NCI-H187 treated with DMSO at 0.1 percent for 48 hours (cell line): ENCODE measurements at regions not wholly inside any gene's neighbourhood (a gene's known extent, or its start where the extent isn't known, plus 50 kb on each side); places are given as distances from the start of the nearest gene placed in this dataset.

Source experiments
- DNase-seq: peaks from one replicate; lab custom pipeline; 2025; lab: John Stamatoyannopoulos, UW

DNA sequence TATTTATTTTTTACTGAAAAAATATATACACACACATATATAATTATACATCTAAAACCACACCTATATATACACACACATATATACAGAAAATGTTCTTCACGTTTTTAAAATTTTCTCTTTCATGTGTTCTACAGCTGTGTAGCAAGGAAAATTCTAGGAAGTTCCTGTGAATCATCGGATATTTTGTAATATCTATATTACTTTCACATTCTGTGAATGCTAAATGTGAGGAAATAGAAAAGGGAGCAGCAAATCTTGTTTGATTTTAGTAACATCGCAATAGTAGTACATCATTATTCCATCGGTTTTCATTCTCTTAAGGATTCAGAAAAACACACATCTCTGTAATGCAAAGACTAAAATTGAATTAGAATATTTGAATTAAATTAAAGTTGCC, 836.8 kb upstream of the NECTIN3 start:
- DNase-seq: no peak

DNA sequence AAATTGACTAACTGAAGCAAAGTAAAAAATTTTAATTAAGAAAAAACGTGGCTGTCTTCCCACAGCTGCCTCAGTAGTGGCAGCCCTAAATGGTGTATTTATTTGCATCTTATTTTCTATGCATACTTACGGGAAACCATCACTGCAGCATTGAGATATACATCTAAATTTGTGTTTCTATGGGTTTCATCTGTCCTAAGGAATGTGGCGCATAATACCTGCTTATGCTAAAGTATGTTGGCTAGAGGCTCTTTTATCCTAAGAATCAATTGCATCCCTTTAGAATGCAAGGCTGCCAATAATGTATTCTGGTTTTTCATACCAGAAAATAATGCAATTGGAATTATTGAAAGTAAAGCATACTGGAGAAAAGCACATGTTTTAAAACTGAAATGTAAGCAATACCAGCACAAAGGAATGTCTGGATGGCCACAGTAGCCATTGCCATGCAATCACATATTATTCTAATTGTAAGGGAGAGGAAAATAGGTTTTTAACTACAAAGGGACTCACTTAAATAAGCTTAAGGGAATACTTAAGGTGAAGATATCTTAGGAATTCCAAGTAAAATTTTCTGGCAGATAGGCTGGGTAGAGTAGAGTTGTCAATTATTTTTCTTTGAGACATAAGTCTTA, 834.5 kb upstream of the NECTIN3 start:
- no peak for DNase-seq

DNA sequence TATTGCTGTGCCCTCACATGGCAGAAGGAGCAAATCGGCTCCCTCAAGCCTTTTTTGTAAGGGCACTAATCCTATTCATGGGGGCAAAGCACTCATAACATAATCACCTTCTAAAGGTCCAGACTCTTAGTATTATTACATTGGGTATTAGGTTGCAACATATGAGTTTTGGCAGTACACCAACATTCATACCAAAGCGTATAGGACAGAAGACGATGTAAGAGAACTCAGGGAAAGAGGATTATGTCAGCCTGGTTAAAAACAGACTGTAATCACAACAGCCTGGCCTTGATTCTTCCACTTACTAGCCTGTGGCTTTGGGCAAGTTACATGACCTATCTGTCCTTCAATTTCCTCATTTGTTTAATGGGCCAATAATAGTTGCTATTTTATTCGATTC, 828.5 kb upstream of the NECTIN3 start:
- DNase-seq: no peak

DNA sequence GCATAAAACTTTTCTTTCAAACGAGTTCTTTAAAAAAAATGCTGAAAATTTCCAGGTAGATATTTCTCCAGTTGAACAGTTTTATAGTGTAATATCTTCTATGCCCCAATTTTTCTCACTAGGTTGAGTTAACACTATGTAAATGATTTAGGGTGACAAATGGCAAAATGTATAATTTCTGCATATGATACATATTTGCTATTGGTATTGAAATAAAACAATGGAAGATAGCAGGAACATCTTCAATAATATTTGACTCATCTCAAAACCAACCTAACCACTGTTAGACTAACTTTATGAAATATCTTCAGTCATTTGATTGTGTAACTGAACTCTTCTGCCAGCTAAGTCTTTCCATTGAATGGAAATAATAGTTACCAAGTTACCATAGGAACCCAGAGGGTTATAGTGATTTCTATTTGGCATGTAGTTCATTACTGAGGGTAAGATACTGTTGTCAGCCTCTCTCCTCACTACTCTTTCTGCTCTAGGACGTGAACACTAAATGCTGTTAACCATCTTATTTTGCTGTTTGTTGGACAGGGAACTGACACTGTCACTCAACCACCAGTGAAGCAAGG, 824.7 kb upstream of the NECTIN3 start:
- DNase-seq: no peak

DNA sequence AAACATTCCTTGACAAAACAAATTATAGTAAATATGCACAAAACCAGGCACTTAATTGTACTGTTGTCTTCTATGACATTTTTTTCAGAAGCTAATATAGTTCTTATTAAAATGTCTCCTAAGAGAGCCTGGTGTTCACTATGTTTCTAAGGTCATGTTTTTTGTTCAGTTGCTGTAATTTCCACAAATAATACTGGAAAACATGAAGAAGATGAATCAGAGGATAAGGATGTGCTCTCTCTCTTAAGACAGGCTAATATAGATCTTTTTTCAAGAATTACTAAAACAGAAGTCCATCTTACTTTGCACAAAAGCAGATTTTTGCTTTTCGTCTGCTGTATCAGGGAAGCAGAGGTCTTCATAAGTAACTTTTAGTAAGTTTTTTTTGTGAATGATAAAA, 823.0 kb upstream of the NECTIN3 start:
- DNase-seq: no peak

DNA sequence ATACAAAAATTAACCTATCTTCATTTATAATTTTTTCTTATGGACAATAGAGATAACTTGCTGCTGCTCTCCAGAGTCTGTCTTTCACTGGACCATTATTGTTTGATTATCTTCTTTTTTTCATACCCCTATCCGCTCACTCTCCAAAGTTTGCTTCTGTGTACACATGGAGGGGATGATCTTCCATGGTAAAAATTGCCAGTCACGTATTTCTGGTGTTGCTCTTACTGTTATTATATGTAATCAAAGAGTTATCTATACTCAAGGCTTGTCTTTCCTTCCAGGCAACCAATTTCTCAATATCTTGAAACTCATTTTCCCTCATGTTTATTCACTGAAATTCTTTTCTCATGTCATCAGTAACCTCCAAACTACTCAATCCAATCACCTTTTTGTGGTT, 817.8 kb upstream of the NECTIN3 start:
- no peak for DNase-seq

DNA sequence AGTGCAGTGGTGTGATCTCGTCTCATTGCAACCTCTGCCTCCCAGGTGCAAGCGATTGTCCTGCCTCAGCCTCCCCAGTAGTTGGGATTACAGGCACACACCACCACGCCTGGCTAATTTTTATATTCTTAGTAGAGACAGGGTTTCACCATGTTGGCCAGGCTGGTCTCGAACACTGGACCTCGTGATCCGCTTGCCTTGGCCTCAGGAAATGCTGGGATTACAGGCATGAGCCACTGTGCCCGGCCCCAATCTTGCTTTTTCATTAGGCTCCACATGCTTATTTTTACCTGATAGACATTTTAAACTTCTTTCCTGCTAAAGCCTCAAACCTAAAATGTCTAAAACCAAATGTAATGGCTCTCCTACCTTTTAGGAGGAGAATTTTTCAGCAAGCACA, 817.0 kb upstream of the NECTIN3 start:
- no peak for DNase-seq

DNA sequence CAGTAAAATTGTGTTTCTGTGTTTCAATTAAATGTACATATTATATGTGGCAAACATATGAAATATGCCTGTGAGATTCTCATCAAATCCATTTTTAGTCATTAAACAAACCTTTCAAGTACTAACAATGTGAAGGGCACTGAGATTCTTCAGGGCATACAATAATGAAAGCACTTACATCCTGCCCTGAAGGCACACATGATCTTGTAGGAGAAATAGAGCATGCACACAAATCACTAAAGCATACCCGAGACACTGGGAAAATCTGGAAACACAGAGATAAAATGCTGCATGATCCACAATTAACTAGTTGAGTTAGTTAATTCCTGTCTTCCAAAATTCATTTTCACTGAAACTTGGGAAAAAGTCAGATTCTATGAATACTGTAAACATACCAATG, 810.5 kb upstream of the NECTIN3 start:
- peak; percentile 40 for DNase-seq

DNA sequence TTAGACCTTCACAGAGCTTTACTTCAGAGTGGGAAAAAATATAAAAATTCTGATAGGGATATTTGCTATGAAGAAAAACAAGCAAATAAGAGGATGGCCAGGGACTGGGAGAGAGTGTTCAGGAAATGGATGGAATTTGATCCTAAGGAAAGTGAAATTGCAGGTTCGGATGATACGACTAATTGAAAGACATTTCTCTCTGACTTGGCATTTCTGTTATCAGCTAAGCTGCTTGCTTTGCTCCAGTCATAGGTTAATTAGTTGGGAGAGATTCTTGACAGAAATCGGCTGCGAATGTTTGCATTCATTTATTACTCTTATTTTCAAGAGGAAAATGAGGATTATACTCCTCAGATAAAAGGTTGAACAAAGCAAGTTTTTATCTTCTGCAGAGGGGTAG, 808.7 kb upstream of the NECTIN3 start:
- DNase-seq: no peak

DNA sequence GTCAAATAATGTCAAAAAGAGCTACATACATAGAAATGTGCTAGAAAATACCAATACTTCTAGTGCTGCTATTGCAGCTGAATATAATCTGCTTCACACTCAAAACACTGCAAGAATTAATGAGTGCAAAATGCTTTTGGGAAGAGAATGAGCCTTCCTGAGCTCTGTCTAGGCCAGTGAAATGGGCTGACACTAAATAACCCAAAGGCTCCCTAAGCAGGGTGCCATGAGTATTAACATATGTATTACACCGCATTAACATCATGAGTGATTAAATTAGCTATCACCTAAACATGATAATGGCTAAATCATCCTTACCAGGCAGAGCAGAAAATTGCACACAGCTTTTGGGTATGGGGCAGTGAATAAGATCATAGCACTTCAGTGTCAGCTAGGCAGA, 806.3 kb upstream of the NECTIN3 start:
- no peak for DNase-seq

DNA sequence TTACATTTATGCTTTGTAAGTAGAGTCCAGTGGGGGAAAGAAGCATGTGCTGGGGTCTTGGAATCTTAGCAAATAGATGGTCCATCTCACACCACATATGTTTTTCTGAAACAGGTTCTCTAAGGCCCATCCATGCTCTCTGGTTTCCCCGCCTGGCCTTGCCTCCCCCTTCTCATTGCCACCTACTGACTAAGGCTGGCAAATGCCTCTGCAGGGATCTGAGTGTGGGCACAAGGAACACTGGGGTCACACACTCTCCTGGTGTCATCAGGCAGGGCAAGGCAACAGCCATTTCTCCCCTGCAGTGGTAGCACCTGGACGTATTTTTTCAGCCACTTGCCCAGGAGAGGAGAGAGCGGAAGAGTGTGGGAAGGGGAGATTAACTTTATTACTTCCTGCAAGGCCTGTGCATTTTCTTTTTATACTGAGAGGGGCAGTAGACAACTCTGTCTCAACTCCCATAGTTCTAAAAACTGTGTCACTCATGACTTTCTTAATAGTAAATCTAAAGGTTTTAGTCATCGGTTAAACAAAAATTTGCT, 804.2 kb upstream of the NECTIN3 start:
- no peak for DNase-seq

DNA sequence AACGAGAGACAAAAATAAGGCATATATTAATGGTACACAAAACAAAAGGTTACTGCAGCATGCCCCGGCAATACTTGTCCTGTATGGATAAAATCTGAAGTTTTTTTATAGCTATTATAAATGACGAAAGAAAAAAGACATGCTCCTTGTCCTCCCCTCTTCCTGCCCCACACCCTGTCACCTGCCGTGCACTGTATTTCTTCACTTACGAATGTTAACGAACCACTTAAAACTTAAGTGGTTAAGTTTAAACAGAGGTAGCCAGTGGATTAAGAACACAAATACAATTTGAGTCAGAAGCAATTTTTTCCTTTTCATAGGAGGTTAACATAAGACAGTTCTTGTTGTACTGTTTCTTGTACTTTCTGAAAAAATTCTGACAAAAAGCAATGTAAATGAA, 799.1 kb upstream of the NECTIN3 start:
- DNase-seq: peak; percentile 5

DNA sequence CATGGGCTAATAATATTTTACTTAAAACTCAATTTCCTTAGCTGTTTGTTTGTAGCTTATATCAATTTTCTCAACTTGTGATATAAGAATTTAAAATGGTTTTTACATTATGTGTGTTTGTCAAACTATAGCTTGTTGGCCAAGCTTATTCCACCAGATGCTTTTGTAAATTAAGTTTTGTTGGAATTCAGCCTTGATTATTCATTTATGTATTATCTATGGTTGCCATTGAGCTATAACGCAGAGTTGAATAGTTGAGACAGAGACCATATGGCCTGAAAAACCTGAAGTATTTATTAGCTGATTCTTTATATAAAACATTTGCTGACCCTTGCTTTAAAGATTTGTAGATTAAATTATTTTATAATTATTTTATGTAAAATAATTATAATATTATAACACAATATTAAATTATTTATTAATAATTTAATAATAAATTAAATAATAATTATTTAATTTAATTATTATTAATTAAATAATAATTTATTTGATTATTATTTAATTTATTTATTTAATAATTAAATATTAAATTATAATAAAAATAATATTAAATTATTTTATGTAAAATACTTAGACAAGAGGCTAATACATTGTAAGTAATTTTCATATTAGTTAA, 779.6 kb upstream of the NECTIN3 start:
- no peak for DNase-seq

DNA sequence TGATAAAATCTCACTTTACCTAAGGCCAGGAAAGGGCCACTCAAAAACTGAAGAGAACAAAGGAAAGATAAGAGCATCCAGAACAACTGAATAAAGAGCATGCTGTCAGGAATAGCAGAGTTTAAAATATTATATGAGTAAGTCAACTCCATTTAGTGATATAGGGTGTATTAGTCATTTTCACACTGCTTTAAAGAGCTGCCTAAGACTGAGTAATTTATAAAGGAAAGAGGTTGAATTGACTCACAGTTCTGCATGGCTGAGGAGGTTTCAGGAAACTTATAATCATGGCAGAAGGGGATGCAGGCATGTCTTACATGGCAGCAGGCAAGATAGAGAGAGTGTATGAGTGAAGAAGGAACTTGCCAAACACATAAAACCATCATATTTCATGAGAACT, 778.0 kb upstream of the NECTIN3 start:
- DNase-seq: no peak

DNA sequence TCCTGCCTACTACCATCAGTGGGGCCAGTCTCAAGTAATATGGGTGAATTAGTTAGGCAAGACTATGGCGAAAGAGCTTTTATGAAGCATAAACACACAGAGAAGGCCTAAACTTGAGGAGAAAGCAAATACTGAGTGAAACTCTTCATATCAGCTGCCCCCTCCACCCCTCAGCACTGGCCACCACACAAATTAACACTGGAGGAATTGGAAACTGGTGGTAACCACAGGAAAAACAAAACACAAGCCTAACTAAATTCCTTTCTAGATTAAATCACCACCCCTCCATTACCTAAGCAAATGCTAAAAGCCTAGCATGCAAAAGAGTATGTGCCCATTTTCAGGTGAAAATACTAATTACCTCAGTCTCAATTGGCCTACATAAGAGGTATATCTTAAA, 774.7 kb upstream of the NECTIN3 start:
- DNase-seq: no peak

DNA sequence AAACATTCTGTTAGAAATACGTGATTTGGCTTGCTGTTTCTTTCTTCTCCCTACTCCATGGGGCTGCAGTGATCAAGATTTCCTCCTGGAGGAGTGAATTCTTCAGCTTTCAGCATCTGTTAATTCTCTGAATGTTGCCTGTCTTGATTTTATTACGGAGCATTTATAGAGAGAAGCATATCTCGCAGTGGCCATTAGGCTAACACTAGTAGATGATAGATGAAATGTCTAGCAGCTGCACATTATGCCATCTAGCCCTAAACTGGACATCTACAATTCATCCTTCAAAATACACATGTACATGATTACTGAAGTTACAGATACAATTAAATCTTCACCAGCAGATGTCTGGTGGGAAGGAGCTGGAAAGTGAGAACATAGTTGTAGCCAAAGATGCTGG, 769.8 kb upstream of the NECTIN3 start:
- DNase-seq: no peak

DNA sequence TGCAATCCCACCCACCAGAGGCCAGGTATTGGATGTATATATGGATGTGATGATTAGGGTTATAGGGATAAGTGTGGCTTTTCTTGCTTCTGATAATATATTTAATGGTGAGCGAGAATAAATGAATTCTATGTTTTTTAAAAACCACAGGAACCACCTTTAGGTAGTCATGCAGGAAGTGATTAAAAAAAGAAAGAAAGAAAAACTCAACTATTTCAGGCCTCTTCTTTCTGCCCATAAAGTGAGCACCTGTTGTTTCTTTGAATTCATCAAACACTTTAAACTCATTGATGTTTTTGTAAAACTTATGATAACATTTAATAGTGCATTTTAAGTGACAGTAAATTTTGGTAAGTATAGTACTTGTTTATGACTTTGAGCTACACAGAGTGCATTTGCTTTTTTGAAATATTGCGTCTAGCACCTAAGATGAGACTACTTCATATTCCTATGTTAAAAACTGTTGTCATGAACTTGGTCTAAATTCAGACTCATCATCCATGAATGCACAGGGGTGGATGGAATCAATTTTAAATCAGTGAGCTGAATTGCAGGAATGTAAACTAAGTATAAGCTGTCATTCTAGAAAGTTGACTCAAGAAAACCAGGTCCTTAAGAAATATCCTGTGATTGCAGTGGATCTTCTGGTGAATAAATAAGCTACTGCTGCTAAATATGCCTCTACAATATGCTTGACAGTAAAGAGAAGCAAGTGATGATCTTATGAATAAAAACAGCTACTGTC, 764.4 kb upstream of the NECTIN3 start:
- DNase-seq: no peak

DNA sequence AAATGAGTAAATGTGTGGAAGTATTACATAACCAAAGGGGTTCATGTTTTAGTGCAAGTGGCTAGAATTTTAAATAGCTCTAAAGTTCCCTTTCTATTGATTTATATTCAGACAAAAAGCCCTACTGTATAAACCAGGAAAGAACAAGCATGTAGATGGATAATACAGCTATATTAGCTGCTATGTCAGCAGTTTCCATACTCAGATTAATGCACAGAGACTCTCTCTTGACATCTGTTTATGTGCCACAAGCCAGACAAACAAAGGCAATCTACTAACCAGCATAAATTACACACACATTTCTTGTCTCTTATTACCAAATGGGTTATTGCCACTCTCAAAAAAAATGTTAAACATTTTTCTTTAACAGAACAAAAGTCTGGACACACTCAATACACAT, 760.1 kb upstream of the NECTIN3 start:
- no peak for DNase-seq

DNA sequence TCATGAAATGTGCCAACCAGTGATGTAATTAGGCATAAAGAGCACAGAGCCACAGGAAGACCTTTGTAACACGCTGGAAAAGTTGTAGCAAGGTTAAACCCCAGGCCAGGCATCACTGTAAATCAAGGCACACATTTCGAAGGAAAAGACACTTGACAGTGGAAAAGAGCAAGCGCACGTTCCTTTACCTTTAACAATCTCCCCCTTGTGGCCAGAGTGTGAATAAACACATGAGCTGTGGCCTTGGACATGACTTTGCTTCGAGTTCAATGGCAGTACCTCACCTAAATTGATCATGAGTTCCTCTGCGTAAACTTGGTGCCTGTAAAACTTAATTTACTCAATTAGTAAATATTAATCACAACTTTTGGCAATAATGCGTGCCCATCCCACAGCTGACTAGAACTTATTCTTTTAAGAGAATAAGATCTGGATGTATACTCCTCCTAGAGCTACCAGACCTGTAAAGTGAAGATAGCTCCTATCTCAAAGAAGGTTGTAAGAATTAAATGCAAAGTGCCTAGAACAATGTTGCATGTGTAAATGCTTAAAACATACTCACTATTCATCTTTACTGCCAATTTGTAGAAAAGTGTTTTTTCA, 757.0 kb upstream of the NECTIN3 start:
- DNase-seq: peak; percentile 15

DNA sequence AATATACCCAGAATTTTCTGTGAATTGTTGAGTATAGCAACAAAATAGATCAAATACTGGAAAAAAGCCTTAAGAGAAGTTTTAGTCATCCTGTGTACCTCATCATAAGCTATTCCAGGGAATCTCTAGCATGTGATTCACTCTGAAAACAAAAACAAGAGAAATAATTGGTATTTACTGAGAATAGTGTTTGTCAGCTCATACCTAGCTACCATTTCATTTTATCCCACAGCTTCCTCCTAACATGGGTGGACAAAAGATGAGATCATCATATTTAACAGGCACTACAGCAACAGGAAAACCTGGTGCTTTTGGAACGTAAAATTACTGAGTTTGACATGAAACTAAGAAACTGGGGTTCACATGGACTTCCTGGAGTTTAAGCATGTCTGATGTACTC, 753.5 kb upstream of the NECTIN3 start:
- no peak for DNase-seq

DNA sequence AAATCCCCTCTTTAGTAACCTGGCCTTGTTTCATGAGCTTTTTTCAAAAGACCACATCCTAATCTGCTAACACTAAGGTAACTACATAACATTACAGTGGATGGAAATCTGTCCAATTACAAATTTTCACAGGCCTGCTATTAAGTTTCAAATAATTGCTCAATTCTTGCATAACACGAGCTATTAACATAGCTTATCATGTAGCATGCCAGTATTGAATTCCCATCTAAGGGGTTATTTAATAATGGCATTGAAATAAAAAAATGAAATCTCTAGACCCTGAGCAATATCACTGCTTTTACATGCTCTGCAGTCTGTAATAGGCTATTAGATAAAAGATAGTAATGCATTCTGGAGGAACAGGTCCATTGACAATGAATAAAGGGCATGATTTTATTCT, 748.3 kb upstream of the NECTIN3 start:
- DNase-seq: no peak

DNA sequence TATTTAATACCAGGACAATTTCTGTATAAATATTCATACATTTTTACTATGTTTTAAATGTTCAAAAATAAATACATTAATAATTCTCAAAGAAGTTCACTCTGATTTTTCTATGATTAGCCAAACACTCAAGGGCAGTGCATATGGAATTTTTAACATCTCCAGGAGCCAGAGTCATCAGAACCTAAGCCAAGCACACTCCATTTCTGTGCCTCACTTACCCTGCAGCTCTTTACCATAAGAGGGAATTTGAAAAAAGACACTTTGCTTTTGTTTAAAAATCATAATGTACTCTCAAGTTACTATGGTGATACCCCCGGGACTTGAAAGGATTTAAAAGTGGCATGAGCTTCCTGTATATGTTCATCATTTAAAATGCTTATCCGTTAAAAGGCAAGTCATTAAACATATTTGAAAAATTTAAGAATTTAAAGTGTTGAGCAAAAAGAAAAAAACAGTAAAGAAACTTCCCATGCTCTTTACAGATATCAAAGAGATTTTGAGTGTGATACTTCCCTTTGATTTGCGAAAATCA, 747.4 kb upstream of the NECTIN3 start:
- DNase-seq: no peak
